K562 (cell line): ENCODE measurements at regions not wholly inside any gene's neighbourhood (a gene's known extent, or its start where the extent isn't known, plus 50 kb on each side); places are given as distances from the start of the nearest gene placed in this dataset.

Experiments used
- ATAC-seq: fragments of 200-7000 bp; cut with Tn5 transposase; 3 replicates; pipeline ENCODE4 v1.9.1; 2020; ENCODE audit warnings: moderate library complexity
- BruUV-seq: library from RNA; stranded (reverse); fragments of 400-500 nt; replicated peaks from 2 replicates; lab custom pipeline; 2021; lab: Mats Ljungman, UMichigan
- CTCF ChIA-PET: fragments of 300-600 bp; formaldehyde crosslinking; extraction: SDS; loops from one replicate; lab custom pipeline; 2021; ENCODE audit warnings: low intra/inter-chr PET ratio; lab: Yijun Ruan, JAX
- POLR2A ChIA-PET: fragments of 300-600, 350-650 bp; sonication (Branson Sonifier 250); formaldehyde crosslinking; extraction: SDS; loops from one replicate; lab custom pipeline; 2021; ENCODE audit warnings: antibody characterized with exemption, inconsistent platforms; lab: Yijun Ruan, JAX
- DNase-seq, 4 experiments: peaks; one replicate each; pipeline versions ENCODE4 v3.0.0 to v3.0.0-alpha.2; 2011 to 2018; ENCODE audit warnings: low spot score in 3 of 4, mixed read lengths in 3 of 4; ENCODE audit errors: extremely low read depth in 1 of 4
- FAIRE-seq: peaks from 2 replicates; lab custom pipeline; 2011; peaks lifted over from hg19 to GRCh38; lab: Jason Lieb, UNC
- H2AFZ ChIP-seq: 2 replicates; pipeline ENCODE4 v1.6.0; 2011; ENCODE audit warnings: low read depth, low read length, control low read depth, inconsistent platforms
- H3K27ac ChIP-seq: fragments of 200-600 bp; 3 replicates; pipeline ENCODE4 v1.8.0; 2011; ENCODE audit warnings: low read depth, mild to moderate bottlenecking, control low read depth, inconsistent platforms, low read length, moderate library complexity, mixed read lengths; ENCODE audit errors: extremely low read depth
- H3K27me3 ChIP-seq, 2 experiments: fragments of 300-600 bp in 1 of 2; 2 replicates in 1 of 2; 3 replicates in 1 of 2; pipeline versions ENCODE4 v1.6.0 to v1.8.0; 2011; ENCODE audit warnings: inconsistent platforms in 2 of 2, low read length in 2 of 2, mild to moderate bottlenecking in 1 of 2, mixed read lengths in 1 of 2, moderate library complexity in 1 of 2; ENCODE audit not compliant: control insufficient read depth in 2 of 2, insufficient read depth in 2 of 2
- H3K36me3 ChIP-seq: fragments of 300-600 bp; 3 replicates; pipeline ENCODE4 v1.8.0; 2011; ENCODE audit warnings: mild to moderate bottlenecking, low read length, inconsistent platforms; ENCODE audit not compliant: control insufficient read depth, insufficient read depth
- H3K4me1 ChIP-seq, 2 experiments: fragments of 200-600 bp in 1 of 2; replicated peaks in 1 of 2; 2 replicates in 1 of 2; 3 replicates in 1 of 2; pipeline versions ENCODE4 v1.5.1 to v1.8.0; 2011; ENCODE audit warnings: inconsistent platforms in 2 of 2, low read length in 2 of 2, mild to moderate bottlenecking in 1 of 2, mixed read lengths in 1 of 2, moderate library complexity in 1 of 2; ENCODE audit not compliant: control insufficient read depth in 2 of 2, insufficient read depth in 2 of 2
- H3K4me2 ChIP-seq: 2 replicates; pipeline ENCODE4 v1.6.1; 2011; ENCODE audit warnings: low read length, control low read depth, inconsistent platforms, mixed read lengths; ENCODE audit not compliant: insufficient read depth
- H3K4me3 ChIP-seq: fragments of 200-600 bp; sonication (generic), shearing (Covaris generic); 2 replicates; pipeline ENCODE4 v1.5.1; 2016; ENCODE audit warnings: control low read depth, inconsistent platforms
- H3K79me2 ChIP-seq: fragments of 200-600 bp; 3 replicates; pipeline ENCODE4 v1.8.0; 2011; ENCODE audit warnings: low read length, inconsistent platforms; ENCODE audit not compliant: control insufficient read depth, insufficient read depth
- H3K9ac ChIP-seq, 2 experiments: 2 replicates each; pipeline versions ENCODE4 v1.6.0 to v1.6.1; 2011; ENCODE audit warnings: low read depth in 2 of 2, low read length in 2 of 2, control low read depth in 1 of 2, inconsistent platforms in 1 of 2, mild to moderate bottlenecking in 1 of 2, mixed read lengths in 1 of 2; ENCODE audit not compliant: insufficient read depth in 1 of 2
- H3K9me1 ChIP-seq: one replicate; pipeline ENCODE4 v1.6.0; 2011; ENCODE audit warnings: inconsistent platforms, mild to moderate bottlenecking, low read length, moderate library complexity; ENCODE audit not compliant: control insufficient read depth, insufficient read depth
- H3K9me3 ChIP-seq: replicated peaks from 2 replicates; pipeline ENCODE4 v1.5.1; 2011; ENCODE audit warnings: low read depth, low read length, inconsistent platforms; ENCODE audit not compliant: control insufficient read depth, insufficient read depth
- H4K20me1 ChIP-seq: replicated peaks from 2 replicates; pipeline ENCODE4 v1.6.1; 2011; ENCODE audit warnings: low read length, inconsistent platforms, mixed read lengths; ENCODE audit not compliant: control insufficient read depth, insufficient read depth
- BMI1 ChIP-seq: fragments of 150-350 bp; IDR thresholded peaks from 2 replicates; pipeline ENCODE4 v1.6.1; 2014; ENCODE audit warnings: low read length
- CC2D1A ChIP-seq: fragments of 450-650 bp; IDR thresholded peaks from 2 replicates; pipeline ENCODE4 v1.6.1; 2017; ENCODE audit warnings: mild to moderate bottlenecking
- CCAR2 ChIP-seq: fragments of 200-400 bp; formaldehyde crosslinking; IDR thresholded peaks from 2 replicates; pipeline ENCODE4 v1.6.1; 2017; ENCODE audit warnings: mild to moderate bottlenecking, low read depth, low read length
- FUS ChIP-seq: fragments of 200-400 bp; formaldehyde crosslinking; optimal IDR thresholded peaks from 2 replicates; pipeline ENCODE3; 2017; ENCODE audit warnings: low read depth, low read length
- GTF2A2 ChIP-seq: IDR thresholded peaks from 2 replicates; pipeline ENCODE4 v1.6.1; 2016; ENCODE audit warnings: mild to moderate bottlenecking, missing genetic modification characterization, missing compliant biosample characterization
- NFATC3 ChIP-seq: fragments of 450-650 bp; IDR thresholded peaks from 2 replicates; pipeline ENCODE4 v1.6.1; 2017; ENCODE audit warnings: mild to moderate bottlenecking
- NFE2L1 ChIP-seq: fragments of 450-650 bp; IDR thresholded peaks from 2 replicates; pipeline ENCODE4 v1.6.1; 2016; ENCODE audit warnings: missing genetic modification characterization, low read depth, mild to moderate bottlenecking, missing compliant biosample characterization, moderate library complexity, borderline replicate concordance
- NR3C1 ChIP-seq: sonication (generic); formaldehyde crosslinking; IDR thresholded peaks from 2 replicates; pipeline ENCODE4 v1.8.1; 2022; ENCODE audit warnings: missing genetic modification reagents
- NUFIP1 ChIP-seq: fragments of 450-650 bp; IDR thresholded peaks from 2 replicates; pipeline ENCODE4 v1.6.1; 2018; ENCODE audit not compliant: partially characterized antibody
- PML ChIP-seq: IDR thresholded peaks from 2 replicates; pipeline ENCODE4 v1.6.1; 2012; ENCODE audit warnings: low read length, inconsistent platforms
- PRMT5 ChIP-seq: sonication (generic); formaldehyde crosslinking; IDR thresholded peaks from 2 replicates; pipeline ENCODE4 v1.5.0; 2020; ENCODE audit warnings: missing genetic modification reagents
- TAF1 ChIP-seq: IDR thresholded peaks from 2 replicates; pipeline ENCODE4 v1.6.1; 2011; ENCODE audit warnings: mild to moderate bottlenecking, low read length, moderate library complexity; ENCODE audit not compliant: insufficient read depth, control insufficient read depth, severe bottlenecking; ENCODE audit errors: extremely low read depth
- TAF7 ChIP-seq: fragments of 450-650 bp; IDR thresholded peaks from 2 replicates; pipeline ENCODE4 v1.6.1; 2016; ENCODE audit warnings: missing genetic modification characterization, missing compliant biosample characterization
- TFAM ChIP-seq: fragments of 250-450 bp; sonication (Bioruptor Pico); conservative IDR thresholded peaks from 2 replicates; pipeline ENCODE4 v1.5.0; 2021; ENCODE audit warnings: mild to moderate bottlenecking, moderate library complexity
- YBX1 ChIP-seq: fragments of 450-650 bp; IDR thresholded peaks from 2 replicates; pipeline ENCODE4 v1.7.1; 2016; ENCODE audit warnings: mild to moderate bottlenecking
- ZFP1 ChIP-seq: fragments of 450-650 bp; formaldehyde crosslinking; IDR thresholded peaks from 2 replicates; pipeline ENCODE4 v1.4.0; 2020; ENCODE audit warnings: mild to moderate bottlenecking, mixed read lengths
- WGBS: fragments of 100-300 bp; shearing (Covaris generic); methylation state at CpG from one replicate; pipeline ENCODE4 v1.1.6; 2016; ENCODE audit warnings: low coverage, mixed read lengths; ENCODE audit not compliant: insufficient coverage; ENCODE audit errors: missing lambda C conversion rate; 5-methylcytosine and 5-hydroxymethylcytosine counted together
- in situ Hi-C: fragments of 300-500 bp; cut with MboI; formaldehyde crosslinking; loops from 4 replicates; pipeline ENCODE4 v1.15.0; 2018; ENCODE audit warnings: inconsistent platforms, mixed read lengths
- intact Hi-C: fragments of 100-400 bp; cut with micrococcal nuclease; formaldehyde crosslinking; loops from 2 replicates; pipeline ENCODE4 v1.14.2; 2022
- TF ChIP-seq, protein P1 (sequence below): sonication (generic); formaldehyde crosslinking; IDR thresholded peaks from 2 replicates; pipeline ENCODE4 v1.9.0; 2022; ENCODE audit warnings: mild to moderate bottlenecking, missing genetic modification reagents

DNA sequence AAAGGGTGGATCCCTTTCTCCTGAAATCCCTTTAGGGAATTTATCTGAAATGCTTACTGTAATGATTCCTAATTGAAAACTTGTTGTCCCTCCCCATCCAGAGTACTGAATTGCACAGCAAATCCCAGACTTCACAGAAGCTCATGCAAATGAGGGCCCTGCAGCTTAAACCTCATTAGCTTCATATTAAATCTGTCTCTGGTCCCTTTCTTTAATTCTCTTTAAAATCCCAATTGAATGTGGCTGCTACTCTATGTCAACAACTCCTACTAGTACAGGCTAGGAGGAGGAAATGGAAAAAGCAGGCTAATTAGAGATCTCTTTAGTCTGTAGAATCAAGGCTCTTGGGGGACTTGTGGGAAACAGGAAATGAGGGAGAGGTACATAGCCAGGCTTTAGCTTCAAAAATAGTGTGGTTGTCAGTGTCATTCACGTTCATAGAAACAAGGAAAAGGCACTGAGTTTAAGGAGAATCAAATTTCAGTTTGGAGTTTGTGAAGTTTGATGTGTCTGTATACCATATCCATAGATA lies 191.3 kb upstream of the PRDM9 start:
- FAIRE-seq, result no peak
- no peak for TF ChIP-seq CC2D1A
- H3K4me3 ChIP-seq, result no peak overlapping the region
- no peaks in the 10 kb centered on the region for H3K4me1 ChIP-seq
- CTCF ChIA-PET, result no interaction called here
- no peaks in the 10 kb centered on the region for H3K36me3 ChIP-seq
- H3K9ac ChIP-seq, result no peak overlapping the region
- POLR2A ChIA-PET, result no interaction called here
- no peak for ATAC-seq
- intact Hi-C loops (no loop called here), in situ Hi-C loops (no loop called here)
- no peaks in the 10 kb centered on the region for H3K9me1 ChIP-seq
- no peak overlapping the region for H2AFZ ChIP-seq
- no peaks in the 10 kb centered on the region for H3K79me2 ChIP-seq
- 0% methylated on average over 1 of the region's 1 CpG for WGBS
- H3K27me3 ChIP-seq, result no peaks in the 10 kb centered on the region
- BruUV-seq, result no TSS peak
- no peaks in the 10 kb centered on the region for H3K9me3 ChIP-seq
- no peaks in the 10 kb centered on the region for H4K20me1 ChIP-seq
- no peak overlapping the region for H3K4me2 ChIP-seq
- DNase-seq, result no peak
- H3K27ac ChIP-seq, result no peak overlapping the region

GRCh38 chr5:23314827-23315226 lies 192.6 kb upstream of the PRDM9 start:
- WGBS, result 0% methylated on average over 2 of the region's 3 CpGs
- BruUV-seq, result no TSS peak
- in situ Hi-C loops, result no loop called here
- CTCF ChIA-PET, result no interaction called here
- DNase-seq (no peak), ATAC-seq (no peak), FAIRE-seq (no peak)
- H3K9me3 ChIP-seq, result no peaks in the 10 kb centered on the region
- H3K9ac ChIP-seq, result no peak overlapping the region
- H2AFZ ChIP-seq, result no peak overlapping the region
- no peaks in the 10 kb centered on the region for H3K27me3 ChIP-seq
- H3K36me3 ChIP-seq, result no peaks in the 10 kb centered on the region
- H3K4me2 ChIP-seq, result no peak overlapping the region
- H3K4me3 ChIP-seq, result no peak overlapping the region
- intact Hi-C loops, result no loop called here
- H4K20me1 ChIP-seq, result no peaks in the 10 kb centered on the region
- POLR2A ChIA-PET, result no interaction called here
- no peaks in the 10 kb centered on the region for H3K4me1 ChIP-seq
- no peak overlapping the region for H3K27ac ChIP-seq
- no peaks in the 10 kb centered on the region for H3K9me1 ChIP-seq
- no peaks in the 10 kb centered on the region for H3K79me2 ChIP-seq
- TF ChIP-seq TAF7 (tag) (no peak), FUS (no peak), PRMT5 (no peak), NUFIP1 (no peak), CCAR2 (no peak), YBX1 (no peak), ZFP1 (CRISPR knock-in tag) (no peak), PML (no peak), NFATC3 (no peak), TAF1 (no peak), NR3C1 (CRISPR knock-in tag) (no peak), BMI1 (no peak), TFAM (CRISPR knock-in tag) (no peak), GTF2A2 (tag) (no peak), NFE2L1 (tag) (no peak)
- TF ChIP-seq, protein P1, sequence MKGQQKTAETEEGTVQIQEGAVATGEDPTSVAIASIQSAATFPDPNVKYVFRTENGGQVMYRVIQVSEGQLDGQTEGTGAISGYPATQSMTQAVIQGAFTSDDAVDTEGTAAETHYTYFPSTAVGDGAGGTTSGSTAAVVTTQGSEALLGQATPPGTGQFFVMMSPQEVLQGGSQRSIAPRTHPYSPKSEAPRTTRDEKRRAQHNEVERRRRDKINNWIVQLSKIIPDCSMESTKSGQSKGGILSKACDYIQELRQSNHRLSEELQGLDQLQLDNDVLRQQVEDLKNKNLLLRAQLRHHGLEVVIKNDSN (CRISPR knock-in tag), result no peak
